IPS DF 6.9 (cell line): ENCODE measurements at regions not wholly inside any gene's neighbourhood (a gene's known extent, or its start where the extent isn't known, plus 50 kb on each side); places are given as distances from the start of the nearest gene placed in this dataset.
"Not testable (repeated sequence)": the region's sequence is repeated elsewhere in the genome, so short reads cannot be mapped to it uniquely, and the experiment has no call there.

Experiments used
- DNase-seq: peaks from one replicate; pipeline ENCODE4 v3.0.0-alpha.2; 2013; ENCODE audit warnings: low read depth, low spot score
- H3K27ac ChIP-seq: one replicate; pipeline ENCODE4 v1.5.1; 2013; ENCODE audit warnings: low read length, control low read depth
- H3K27me3 ChIP-seq: 2 replicates; pipeline ENCODE4 v1.6.1; 2013; ENCODE audit warnings: mild to moderate bottlenecking, low read length; ENCODE audit not compliant: control insufficient read depth, insufficient read depth
- H3K36me3 ChIP-seq: 2 replicates; pipeline ENCODE4 v1.6.1; 2013; ENCODE audit warnings: low read length; ENCODE audit not compliant: control insufficient read depth, insufficient read depth
- H3K4me1 ChIP-seq: 2 replicates; pipeline ENCODE4 v1.6.1; 2013; ENCODE audit warnings: low read length; ENCODE audit not compliant: control insufficient read depth, insufficient read depth
- H3K4me3 ChIP-seq: 2 replicates; pipeline ENCODE4 v1.5.1; 2013; ENCODE audit warnings: mild to moderate bottlenecking, low read length
- H3K9me3 ChIP-seq: 2 replicates; pipeline ENCODE4 v1.6.1; 2013; ENCODE audit warnings: low read length, inconsistent platforms; ENCODE audit not compliant: control insufficient read depth, insufficient read depth
- WGBS: extraction: QIAGEN DNeasy Blood & Tissue Kit; methylation state at CpG from one replicate; pipeline ENCODE4 v1.1.7; 2013; ENCODE audit warnings: mixed read lengths, missing lambda C conversion rate; ENCODE audit not compliant: insufficient read length, insufficient coverage; 5-methylcytosine and 5-hydroxymethylcytosine counted together

DNA sequence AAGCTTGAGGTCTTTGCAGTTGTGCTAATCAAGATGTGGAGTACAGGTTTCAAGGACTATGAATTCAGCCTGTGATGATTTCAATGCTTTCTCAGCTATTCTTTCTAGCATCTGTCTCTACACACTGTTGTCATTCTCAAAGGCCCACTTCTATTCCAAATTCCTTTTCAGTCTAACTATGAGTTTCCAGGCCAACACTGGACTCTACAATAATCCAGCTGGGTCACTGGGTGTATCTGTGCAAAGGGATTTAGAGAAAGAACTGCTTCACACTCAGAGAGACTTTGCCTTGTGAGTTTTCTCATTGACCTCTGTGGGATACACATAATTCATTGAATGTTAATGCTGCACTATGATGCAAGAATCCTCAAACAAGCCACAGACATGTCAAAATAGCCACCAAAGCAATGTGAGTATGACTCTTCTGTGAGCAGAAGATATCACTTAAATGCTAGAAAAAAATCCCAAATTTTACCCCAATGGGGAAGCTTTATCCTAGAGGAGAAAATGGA is 171.8 kb upstream of the CLNK start:
- H3K27ac ChIP-seq, result no peak overlapping the region

DNA sequence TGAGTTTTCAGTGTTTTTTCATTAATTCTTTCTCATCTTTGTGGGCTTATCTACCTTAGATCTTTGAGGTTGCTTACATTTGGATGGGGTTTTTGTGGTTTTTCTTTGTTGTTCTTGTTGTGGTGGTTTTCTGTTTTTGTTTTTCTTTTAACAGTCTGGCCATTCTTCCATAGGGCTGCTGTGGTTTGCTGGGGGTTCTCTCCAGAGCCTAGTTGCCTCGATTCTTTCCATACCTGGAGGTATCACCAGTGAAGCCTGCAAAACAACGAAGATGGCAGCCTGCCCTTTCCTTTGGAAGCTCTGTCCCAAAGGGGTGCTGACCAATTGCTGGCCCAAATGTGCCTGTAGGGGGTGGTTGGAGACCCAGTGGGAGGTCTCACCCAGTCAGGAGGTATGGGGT is 168.6 kb upstream of the CLNK start:
- Histone ChIP-seq H3K27ac (no peak overlapping the region), H3K9me3 (no peaks in the 10 kb centered on the region), H3K4me3 (no peak overlapping the region), H3K36me3 (no peaks in the 10 kb centered on the region), H3K4me1 (no peaks in the 10 kb centered on the region), H3K27me3 (no peaks in the 10 kb centered on the region)
- WGBS, result no CpG with 5 or more reads among the region's 2 CpGs
- DNase-seq, result no peak

More for the DNA sequence above, 171.8 kb upstream of the CLNK start:
- DNase-seq, result no peak
- no peak overlapping the region for H3K4me3 ChIP-seq
- H3K27me3 ChIP-seq, result no peaks in the 10 kb centered on the region
- H3K36me3 ChIP-seq, result no peaks in the 10 kb centered on the region
- H3K4me1 ChIP-seq, result no peaks in the 10 kb centered on the region
- H3K9me3 ChIP-seq, result no peaks in the 10 kb centered on the region

DNA sequence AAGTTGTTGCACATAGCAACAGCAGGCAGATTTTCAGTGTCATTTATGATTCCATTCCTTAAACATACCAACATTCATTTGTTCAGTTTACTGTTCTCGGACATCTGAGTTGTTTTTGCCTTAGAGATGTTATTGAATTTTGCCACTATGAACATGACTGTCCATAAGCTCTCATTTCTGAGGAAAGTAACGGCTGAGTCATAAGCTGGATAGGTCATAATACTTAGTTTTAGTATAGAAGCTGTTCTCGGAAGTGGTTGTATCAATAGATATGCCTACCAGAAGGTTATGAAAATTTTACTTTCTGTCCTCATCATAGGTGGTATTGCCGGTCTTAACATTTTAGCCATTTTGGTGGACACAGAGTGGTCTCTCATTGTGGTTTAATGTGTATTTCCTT is 157.1 kb upstream of the CLNK start:
- WGBS, result no CpG with 5 or more reads among the region's 4 CpGs
- no peaks in the 10 kb centered on the region for H3K4me1 ChIP-seq
- no peaks in the 10 kb centered on the region for H3K36me3 ChIP-seq
- no peaks in the 10 kb centered on the region for H3K9me3 ChIP-seq
- H3K4me3 ChIP-seq, result no peak overlapping the region
- DNase-seq, result no peak
- H3K27ac ChIP-seq, result no peak overlapping the region
- no peaks in the 10 kb centered on the region for H3K27me3 ChIP-seq

DNA sequence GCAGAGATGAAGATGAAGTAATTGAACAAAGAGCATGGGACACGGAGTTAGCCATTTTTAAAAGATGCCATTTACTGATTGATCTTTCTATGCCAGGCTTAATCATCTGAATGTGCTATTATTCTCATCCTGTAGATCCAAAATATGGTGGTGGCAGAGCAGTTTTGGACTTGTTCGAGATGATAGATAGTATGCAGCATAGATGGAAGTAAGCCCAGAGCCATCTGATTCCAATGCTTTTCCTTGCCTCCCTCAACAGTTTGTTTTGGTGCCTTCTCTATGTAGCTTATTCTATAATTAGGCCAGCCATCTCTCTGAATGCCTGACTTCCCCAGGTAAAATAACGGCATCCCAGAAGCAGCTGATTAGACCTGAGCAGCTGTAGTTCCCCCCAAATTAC is 152.6 kb upstream of the CLNK start:
- Histone ChIP-seq H3K4me1 (no peaks in the 10 kb centered on the region), H3K36me3 (no peaks in the 10 kb centered on the region), H3K27ac (no peak overlapping the region), H3K9me3 (no peaks in the 10 kb centered on the region), H3K4me3 (no peak overlapping the region), H3K27me3 (no peaks in the 10 kb centered on the region)
- no CpG with 5 or more reads among the region's 3 CpGs for WGBS
- DNase-seq, result no peak

DNA sequence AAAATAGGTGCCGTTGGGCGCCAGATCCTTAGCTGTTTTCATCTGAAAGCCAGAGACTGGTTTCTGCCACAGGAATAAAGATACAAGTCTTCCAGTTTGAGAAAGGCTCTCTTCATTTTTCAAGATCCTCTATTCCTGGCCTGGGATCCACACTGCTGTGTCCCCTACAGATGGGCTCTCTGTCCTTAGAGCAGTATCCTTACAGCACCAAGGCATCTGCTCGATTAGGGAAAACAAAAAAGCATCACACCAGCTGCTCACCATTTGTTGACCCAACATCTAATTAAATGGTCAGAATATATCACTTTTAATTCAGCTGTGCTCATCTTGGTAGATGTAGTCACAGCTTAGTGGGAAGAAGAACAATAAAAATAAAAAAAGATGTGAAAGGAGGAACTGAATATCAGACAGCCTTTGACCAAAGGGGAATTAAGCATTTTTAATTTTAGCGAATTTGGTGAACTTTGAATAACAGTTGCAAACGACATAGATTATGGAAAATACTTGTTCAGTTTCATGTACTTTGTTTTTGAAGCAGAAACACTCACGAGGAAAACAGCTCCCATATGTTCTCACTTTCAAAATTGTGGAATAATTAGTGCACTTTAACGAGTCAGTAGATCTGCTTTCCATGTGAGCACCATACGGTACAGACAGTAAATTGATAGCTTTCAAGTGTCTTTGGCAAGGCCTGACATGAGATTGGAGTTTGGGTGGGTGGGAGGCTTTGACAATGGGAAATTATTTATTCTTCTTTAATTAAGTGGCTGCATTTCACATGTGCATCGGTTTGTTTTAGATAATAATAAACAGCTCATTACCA is 148.4 kb upstream of the CLNK start:
- no peak overlapping the region for H3K27ac ChIP-seq
- no peaks in the 10 kb centered on the region for H3K36me3 ChIP-seq
- WGBS, result no CpG with 5 or more reads among the region's 9 CpGs
- DNase-seq, result no peak
- H3K9me3 ChIP-seq, result no peaks in the 10 kb centered on the region
- no peaks in the 10 kb centered on the region for H3K4me1 ChIP-seq
- H3K4me3 ChIP-seq, result no peak overlapping the region
- H3K27me3 ChIP-seq, result no peaks in the 10 kb centered on the region

DNA sequence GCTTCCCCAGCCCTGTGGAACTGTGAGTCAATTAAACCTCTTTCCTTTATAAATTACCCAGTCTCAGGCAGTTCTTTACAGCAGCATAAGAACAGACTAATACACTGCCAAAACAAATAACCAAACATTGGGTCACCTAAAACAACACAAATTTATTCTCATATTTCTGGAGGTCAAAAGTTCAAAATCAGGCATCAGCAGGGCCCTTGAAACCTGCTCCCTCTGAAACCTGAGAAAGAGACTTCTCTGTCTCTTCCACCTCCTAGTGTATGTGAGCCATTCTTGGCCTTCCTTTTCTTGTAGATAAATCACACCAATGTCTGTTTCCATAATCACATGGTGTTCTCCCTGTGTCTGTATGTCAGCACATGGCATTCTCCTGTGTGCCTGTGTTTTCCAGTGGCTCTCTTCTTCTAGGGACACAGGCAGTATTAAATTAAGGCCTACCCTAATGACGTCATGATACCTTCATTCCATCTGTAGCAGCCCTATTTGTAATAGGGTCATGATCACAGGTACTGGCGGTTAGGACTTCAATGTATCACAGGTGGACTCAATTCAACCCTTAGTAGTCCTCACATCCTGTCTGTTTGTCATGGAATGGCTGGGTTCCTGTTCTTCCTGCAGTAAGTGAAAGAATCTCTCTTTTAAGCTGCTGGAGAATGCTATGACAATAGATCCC is 147.3 kb upstream of the CLNK start:
- H3K4me3 ChIP-seq, result no peak overlapping the region
- no peak overlapping the region for H3K27ac ChIP-seq
- no peaks in the 10 kb centered on the region for H3K4me1 ChIP-seq
- WGBS, result no CpG with 5 or more reads among the region's 2 CpGs
- no peak for DNase-seq
- H3K27me3 ChIP-seq, result no peaks in the 10 kb centered on the region
- no peaks in the 10 kb centered on the region for H3K9me3 ChIP-seq
- H3K36me3 ChIP-seq, result no peaks in the 10 kb centered on the region

DNA sequence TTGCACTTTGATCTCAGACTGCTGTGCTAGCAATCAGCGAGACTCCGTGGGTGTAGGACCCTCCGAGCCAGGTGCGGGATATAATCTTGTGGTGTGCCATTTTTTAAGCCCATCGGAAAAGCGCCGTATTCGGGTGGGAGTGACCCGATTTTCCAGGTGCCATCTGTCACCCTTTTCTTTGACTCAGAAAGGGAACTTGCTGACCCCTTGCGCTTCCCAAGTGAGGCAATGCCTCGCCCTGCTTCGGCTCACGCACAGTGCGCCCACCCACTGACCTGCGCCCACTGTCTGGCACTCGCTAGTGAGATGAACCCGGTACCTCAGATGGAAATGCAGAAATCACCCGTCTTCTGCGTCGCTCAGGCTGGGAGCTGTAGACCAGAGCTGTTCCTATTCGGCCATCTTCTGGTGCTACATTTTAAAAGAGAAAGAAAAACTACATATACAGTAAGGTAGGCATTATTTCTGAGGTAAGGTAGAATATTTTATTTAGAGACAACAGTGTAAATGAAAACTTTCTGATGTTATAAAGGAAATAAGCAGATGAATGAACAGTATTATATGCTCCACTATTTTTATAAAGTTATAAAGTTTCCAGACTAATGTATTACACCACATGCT is 144.5 kb upstream of the CLNK start:
- H3K9me3 ChIP-seq, H3K36me3 ChIP-seq, H3K27me3 ChIP-seq, DNase-seq, H3K4me3 ChIP-seq, H3K27ac ChIP-seq, H3K4me1 ChIP-seq: not testable (repeated sequence)
- WGBS, result no CpG with 5 or more reads among the region's 21 CpGs

DNA sequence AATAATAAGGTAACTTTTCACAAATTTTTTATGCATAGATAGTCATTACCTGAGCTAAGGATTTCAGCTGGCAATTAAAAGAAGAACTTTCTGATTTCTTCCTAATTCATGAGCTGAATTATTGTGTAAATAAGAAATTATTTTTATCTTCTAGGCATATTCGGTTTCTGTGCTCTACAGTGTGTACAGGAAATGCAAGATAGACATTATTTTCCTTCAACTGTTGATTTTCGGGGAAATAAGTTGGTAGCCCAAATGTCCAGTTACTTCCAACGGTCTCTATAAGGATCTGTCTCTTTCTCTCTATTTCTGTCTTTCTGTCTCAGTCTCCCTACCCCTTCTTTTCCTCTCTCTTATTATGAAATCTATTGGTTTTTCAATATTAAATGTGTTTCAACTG is 137.3 kb upstream of the CLNK start:
- no peak overlapping the region for H3K27ac ChIP-seq
- no CpG with 5 or more reads among the region's 3 CpGs for WGBS
- DNase-seq, result no peak
- H3K27me3 ChIP-seq, result no peaks in the 10 kb centered on the region
- no peaks in the 10 kb centered on the region for H3K36me3 ChIP-seq
- H3K9me3 ChIP-seq, result no peaks in the 10 kb centered on the region
- H3K4me1 ChIP-seq, result no peaks in the 10 kb centered on the region
- no peak overlapping the region for H3K4me3 ChIP-seq

DNA sequence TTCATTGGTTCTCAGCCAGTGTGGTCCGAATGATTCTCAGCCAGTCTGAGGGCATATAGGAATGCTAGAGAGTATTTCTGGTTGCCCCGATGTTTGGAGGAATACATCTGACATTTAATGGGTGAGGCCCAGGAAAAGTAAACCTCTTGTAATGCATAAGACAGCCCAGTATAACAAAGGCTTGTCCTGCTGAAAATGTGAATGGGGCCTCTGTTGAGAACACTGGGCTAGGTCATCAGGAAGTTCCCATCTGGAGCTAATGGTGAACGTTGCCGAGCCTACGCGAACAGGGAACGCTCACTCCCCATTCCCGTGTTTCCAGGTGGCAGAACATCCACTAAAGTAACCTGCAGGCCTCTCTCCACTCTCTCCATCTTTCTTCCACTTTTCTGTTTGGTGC is 132.0 kb upstream of the CLNK start:
- no peaks in the 10 kb centered on the region for H3K27me3 ChIP-seq
- no peaks in the 10 kb centered on the region for H3K9me3 ChIP-seq
- no CpG with 5 or more reads among the region's 8 CpGs for WGBS
- H3K27ac ChIP-seq, result no peak overlapping the region
- no peak for DNase-seq
- no peaks in the 10 kb centered on the region for H3K36me3 ChIP-seq
- no peak overlapping the region for H3K4me3 ChIP-seq
- no peaks in the 10 kb centered on the region for H3K4me1 ChIP-seq

DNA sequence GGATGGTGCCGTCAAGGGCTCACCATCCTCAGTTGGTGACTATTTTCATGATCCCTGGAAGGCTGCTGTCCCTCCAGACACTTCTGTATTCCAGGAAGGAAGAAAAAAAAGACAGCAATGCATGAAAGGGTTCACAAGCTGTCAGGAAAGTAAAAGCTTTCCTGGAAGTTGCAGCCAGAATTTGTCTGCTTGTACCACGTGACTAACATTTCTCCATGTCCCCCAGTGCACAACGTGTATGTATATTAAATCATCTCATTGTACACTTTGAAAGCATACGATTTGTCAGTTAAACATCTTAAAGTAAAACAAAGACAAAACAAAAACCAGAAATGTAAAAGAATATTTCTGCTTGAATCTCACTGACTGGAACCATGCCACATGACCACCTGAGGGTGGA is 127.4 kb upstream of the CLNK start:
- Histone ChIP-seq H3K9me3 (no peaks in the 10 kb centered on the region), H3K27me3 (no peaks in the 10 kb centered on the region), H3K4me3 (no peak overlapping the region), H3K27ac (no peak overlapping the region), H3K4me1 (no peaks in the 10 kb centered on the region), H3K36me3 (no peaks in the 10 kb centered on the region)
- no CpG with 5 or more reads among the region's 4 CpGs for WGBS
- DNase-seq, result no peak
